GM12878 (cell line): ENCODE measurements at regions not wholly inside any gene's neighbourhood (a gene's known extent, or its start where the extent isn't known, plus 50 kb on each side); places are given as distances from the start of the nearest gene placed in this dataset.

Source experiments
- ATAC-seq: fragments of 200-7000 bp; cut with Tn5 transposase; 3 replicates; pipeline ENCODE4 v1.9.1; 2020; ENCODE audit warnings: mild to moderate bottlenecking, moderate library complexity
- BruUV-seq: library from RNA; stranded (reverse); fragments of 400-500 nt; replicated peaks from 2 replicates; lab custom pipeline; 2021; lab: Mats Ljungman, UMichigan
- CTCF ChIA-PET: fragments of 300-600 bp; sonication (Branson Sonifier 250); formaldehyde crosslinking; extraction: SDS; loops from one replicate; lab custom pipeline; 2021; ENCODE audit warnings: inconsistent platforms; lab: Yijun Ruan, JAX
- POLR2A ChIA-PET: fragments of 350-600 bp; formaldehyde crosslinking; extraction: SDS; loops from one replicate; lab custom pipeline; 2021; ENCODE audit warnings: inconsistent platforms; lab: Charles Lee
- RAD21 ChIA-PET: fragments of 300-600 bp; sonication (Branson Sonifier 250); formaldehyde crosslinking; loops from one replicate; lab custom pipeline; 2023; ENCODE audit warnings: antibody characterized with exemption; ENCODE audit not compliant: unreplicated experiment; lab: Charles Lee
- SMC1A ChIA-PET: fragments of 300-600 bp; sonication (Branson Sonifier 250); formaldehyde crosslinking; loops from one replicate; lab custom pipeline; 2023; ENCODE audit not compliant: unreplicated experiment, uncharacterized antibody; lab: Charles Lee
- DNase-seq: peaks from one replicate; pipeline ENCODE4 v3.0.0-alpha.2; 2011; ENCODE audit warnings: low read depth, low spot score
- FAIRE-seq: peaks from 3 replicates; lab custom pipeline; 2011; peaks lifted over from hg19 to GRCh38; lab: Jason Lieb, UNC
- H2AFZ ChIP-seq: 2 replicates; pipeline ENCODE4 v1.6.0; 2011; ENCODE audit warnings: low read depth, low read length, control low read depth; ENCODE audit not compliant: control insufficient read depth
- H3K27ac ChIP-seq: 2 replicates; pipeline ENCODE4 v1.5.1; 2011; ENCODE audit warnings: control low read depth; ENCODE audit not compliant: control insufficient read depth, insufficient read depth
- H3K27me3 ChIP-seq, 2 experiments: replicated peaks in 1 of 2; 2 replicates each; pipeline versions ENCODE4 v1.6.0 to v1.6.1; 2011; ENCODE audit warnings: low read length in 1 of 2; ENCODE audit not compliant: control insufficient read depth in 2 of 2, insufficient read depth in 2 of 2
- H3K36me3 ChIP-seq, 2 experiments: 2 replicates each; pipeline ENCODE4 v1.5.1; 2011; ENCODE audit warnings: low read length in 1 of 2; ENCODE audit not compliant: control insufficient read depth in 2 of 2, insufficient read depth in 2 of 2
- H3K4me1 ChIP-seq: 2 replicates; pipeline ENCODE4 v1.6.1; 2011; ENCODE audit warnings: mild to moderate bottlenecking, low read length, moderate library complexity, mixed read lengths; ENCODE audit not compliant: control insufficient read depth, insufficient read depth
- H3K4me2 ChIP-seq: 2 replicates; pipeline ENCODE4 v1.6.0; 2011; ENCODE audit warnings: control low read depth; ENCODE audit not compliant: control insufficient read depth, insufficient read depth
- H3K4me3 ChIP-seq: fragments of 200-600 bp; sonication (generic); 2 replicates; pipeline ENCODE4 v1.5.1; 2016
- H3K79me2 ChIP-seq: 2 replicates; pipeline ENCODE4 v1.6.0; 2011; ENCODE audit warnings: low read length; ENCODE audit not compliant: control insufficient read depth, insufficient read depth
- H3K9ac ChIP-seq: 2 replicates; pipeline ENCODE4 v1.8.0; 2011; ENCODE audit warnings: low read length, control low read depth, mixed read lengths; ENCODE audit not compliant: control insufficient read depth, insufficient read depth
- H3K9me3 ChIP-seq: replicated peaks from 3 replicates; pipeline ENCODE4 v1.5.1; 2011; ENCODE audit warnings: mild to moderate bottlenecking, low read length; ENCODE audit not compliant: control insufficient read depth, insufficient read depth
- H4K20me1 ChIP-seq: 2 replicates; pipeline ENCODE4 v1.6.0; 2011; ENCODE audit not compliant: control insufficient read depth, insufficient read depth
- LARP7 ChIP-seq: fragments of 450-650 bp; IDR thresholded peaks from 2 replicates; pipeline ENCODE4 v1.6.1; 2017; ENCODE audit warnings: mild to moderate bottlenecking
- NKRF ChIP-seq: fragments of 450-650 bp; conservative IDR thresholded peaks from 2 replicates; pipeline ENCODE4 v1.6.1; 2017; ENCODE audit warnings: mild to moderate bottlenecking, moderate library complexity
- NR2C2 ChIP-seq: IDR thresholded peaks from 2 replicates; pipeline ENCODE4 v1.6.1; 2011; ENCODE audit warnings: borderline replicate concordance, low read depth; ENCODE audit not compliant: control insufficient read depth, insufficient read length
- SPI1 ChIP-seq: IDR thresholded peaks from 2 replicates; pipeline ENCODE4 v1.6.1; 2011; ENCODE audit warnings: low read depth, mild to moderate bottlenecking, low read length, moderate library complexity, borderline replicate concordance; ENCODE audit not compliant: insufficient read depth
- TCF7 ChIP-seq: IDR thresholded peaks from 2 replicates; pipeline ENCODE4 v1.6.1; 2014; ENCODE audit warnings: antibody characterized with exemption, borderline replicate concordance
- USF1 ChIP-seq: IDR thresholded peaks from 2 replicates; pipeline ENCODE4 v1.6.1; 2011; ENCODE audit warnings: borderline replicate concordance, low read depth, mild to moderate bottlenecking, moderate library complexity, mixed read lengths, low read length; ENCODE audit not compliant: insufficient read depth; ENCODE audit errors: extremely low read length
- WGBS: methylation state at CpG from one replicate; pipeline ENCODE4 v1.1.6; 2016; ENCODE audit warnings: low lambda C conversion rate; ENCODE audit not compliant: insufficient replicate concordance, insufficient coverage; ENCODE audit errors: missing lambda C conversion rate; 5-methylcytosine and 5-hydroxymethylcytosine counted together
- in situ Hi-C: fragments of 300-500 bp; cut with MboI; formaldehyde crosslinking; loops from 9 replicates; pipeline ENCODE4 v1.14.3; 2018; ENCODE audit warnings: mixed read lengths
- intact Hi-C: fragments of 100-400 bp; cut with micrococcal nuclease; formaldehyde crosslinking; loops from one replicate; pipeline ENCODE4 v1.14.2; 2022; ENCODE audit not compliant: unreplicated experiment

- Histone ChIP-seq H3K36me3 (no peaks in the 10 kb centered on the region), H3K9ac (no peak overlapping the region), H4K20me1 (no peaks in the 10 kb centered on the region), H2AFZ (no peak overlapping the region), H3K4me3 (no peak overlapping the region), H3K27ac (no peak overlapping the region), H3K4me1 (no peaks in the 10 kb centered on the region), H3K4me2 (no peak overlapping the region), H3K79me2 (no peaks in the 10 kb centered on the region), H3K9me3 (no peaks in the 10 kb centered on the region), H3K27me3 (no peaks in the 10 kb centered on the region)
- ATAC-seq (no peak), DNase-seq (no peak), FAIRE-seq (no peak)
- ChIA-PET SMC1A (interaction anchor here (0.6 to 0.8 kb wide), 2 partner anchors 247 to 815 kb away, joined by 3 to 4 read pairs; no protein-coding TSS in a partner anchor), CTCF (interaction anchor here (0.6 kb wide), 1 partner anchor 132 kb away, joined by 4 read pairs; no protein-coding TSS in a partner anchor), POLR2A (no interaction called here), RAD21 (no interaction called here)
- intact Hi-C loops (no loop called here), in situ Hi-C loops (no loop called here)
- 47% methylated on average over 5 of the region's 5 CpGs for WGBS
- no TSS peak for BruUV-seq
- no peak for TF ChIP-seq USF1
- TF ChIP-seq NKRF: no peak
- no peak for TF ChIP-seq NR2C2
- TF ChIP-seq LARP7: no peak
- TF ChIP-seq TCF7: no peak
- no peak for TF ChIP-seq SPI1
- TF ChIP-seq, all 136 proteins: peak for 0
Observed at GRCh38 chr5:53418826-53419658, 61.4 kb upstream of the FST start.
